Keratinocyte (primary cell): ENCODE measurements at regions not wholly inside any gene's neighbourhood (a gene's known extent, or its start where the extent isn't known, plus 50 kb on each side); places are given as distances from the start of the nearest gene placed in this dataset.

Experiments used
- DNase-seq: peaks from one replicate; pipeline ENCODE4 v3.0.0-alpha.2; 2011; ENCODE audit warnings: low read depth, missing footprints, low spot score
- FAIRE-seq: peaks from 2 replicates; lab custom pipeline; 2011; peaks lifted over from hg19 to GRCh38; lab: Jason Lieb, UNC
- H2AFZ ChIP-seq: 2 replicates; pipeline ENCODE4 v1.6.0; 2012; ENCODE audit warnings: low read length, control low read depth, inconsistent platforms; ENCODE audit not compliant: control insufficient read depth
- H3K27ac ChIP-seq: 2 replicates; pipeline ENCODE4 v1.5.1; 2011; ENCODE audit warnings: low read length; ENCODE audit not compliant: control insufficient read depth, insufficient read depth
- H3K27me3 ChIP-seq: 3 replicates; pipeline ENCODE4 v1.6.0; 2011; ENCODE audit warnings: low read length; ENCODE audit not compliant: control insufficient read depth, insufficient read depth; ENCODE audit errors: extremely low read depth
- H3K36me3 ChIP-seq, 2 experiments: 2 replicates in 1 of 2; 3 replicates in 1 of 2; pipeline ENCODE4 v1.5.1; 2011; ENCODE audit warnings: low read length in 2 of 2, mild to moderate bottlenecking in 1 of 2; ENCODE audit not compliant: control insufficient read depth in 2 of 2, insufficient read depth in 2 of 2; ENCODE audit errors: extremely low read depth in 1 of 2
- H3K4me1 ChIP-seq: 3 replicates; pipeline ENCODE4 v1.5.1; 2011; ENCODE audit warnings: low read length; ENCODE audit not compliant: control insufficient read depth, insufficient read depth; ENCODE audit errors: extremely low read depth
- H3K4me2 ChIP-seq: 3 replicates; pipeline ENCODE4 v1.6.0; 2011; ENCODE audit warnings: low read depth, low read length; ENCODE audit not compliant: control insufficient read depth, insufficient read depth; ENCODE audit errors: extremely low read depth
- H3K4me3 ChIP-seq, 3 experiments: fragments of 200-600 bp in 1 of 3; sonication (generic) in 1 of 3; 2 replicates in 2 of 3; 3 replicates in 1 of 3; pipeline ENCODE4 v1.5.1; 2011 to 2016; ENCODE audit warnings: low read length in 3 of 3, mild to moderate bottlenecking in 3 of 3, control low read depth in 2 of 3, inconsistent platforms in 1 of 3, low read depth in 1 of 3, mixed read lengths in 1 of 3, mixed run types in 1 of 3, moderate library complexity in 1 of 3; ENCODE audit not compliant: control insufficient read depth in 2 of 3, insufficient read depth in 2 of 3; ENCODE audit errors: extremely low read depth in 1 of 3
- H3K79me2 ChIP-seq: 2 replicates; pipeline ENCODE4 v1.6.0; 2012; ENCODE audit warnings: low read length; ENCODE audit not compliant: control insufficient read depth, insufficient read depth
- H3K9ac ChIP-seq: 3 replicates; pipeline ENCODE4 v1.6.0; 2011; ENCODE audit warnings: low read length; ENCODE audit not compliant: control insufficient read depth, insufficient read depth; ENCODE audit errors: extremely low read depth
- H3K9me1 ChIP-seq: 3 replicates; pipeline ENCODE4 v1.6.0; 2011; ENCODE audit warnings: low read length; ENCODE audit not compliant: control insufficient read depth, insufficient read depth; ENCODE audit errors: extremely low read depth
- H3K9me3 ChIP-seq: 2 replicates; pipeline ENCODE4 v1.5.1; 2012; ENCODE audit warnings: low read depth, low read length; ENCODE audit not compliant: control insufficient read depth
- H4K20me1 ChIP-seq: 3 replicates; pipeline ENCODE4 v1.6.0; 2011; ENCODE audit warnings: low read length; ENCODE audit not compliant: control insufficient read depth, insufficient read depth; ENCODE audit errors: extremely low read depth
- CTCF ChIP-seq, 3 experiments: IDR thresholded peaks in 1 of 3; conservative IDR thresholded peaks in 1 of 3; optimal IDR thresholded peaks in 1 of 3; 2 replicates in 2 of 3; 3 replicates in 1 of 3; pipeline versions ENCODE3 to v1.5.1; 2011; ENCODE audit warnings: low read length in 3 of 3, mild to moderate bottlenecking in 3 of 3, moderate library complexity in 2 of 3, control low read depth in 1 of 3, inconsistent platforms in 1 of 3; ENCODE audit not compliant: insufficient read depth in 2 of 3; ENCODE audit errors: extremely low read depth in 1 of 3
- EZH2 ChIP-seq: IDR thresholded peaks from one replicate; pipeline ENCODE4 v1.6.1; 2012; ENCODE audit warnings: inconsistent platforms, mild to moderate bottlenecking, low read length, moderate library complexity
- dilution Hi-C: fragments of 300-500 bp; cut with MboI; formaldehyde crosslinking; loops from one replicate; pipeline ENCODE4 v1.7.0; 2020; ENCODE audit warnings: low sequenced_read_pairs; ENCODE audit not compliant: extremely low pct_ligation_motif_present

GRCh38 chr4:134591326-134591725 is 389.7 kb upstream of the PABPC4L start:
- Histone ChIP-seq H3K9ac (no peak overlapping the region), H3K4me3 (no peak overlapping the region), H4K20me1 (no peaks in the 10 kb centered on the region), H3K9me1 (no peaks in the 10 kb centered on the region), H3K4me2 (no peak overlapping the region), H3K27ac (no peak overlapping the region), H3K27me3 (no peaks in the 10 kb centered on the region), H2AFZ (no peak overlapping the region), H3K79me2 (no peaks in the 10 kb centered on the region), H3K36me3 (no peaks in the 10 kb centered on the region), H3K9me3 (no peaks in the 10 kb centered on the region), H3K4me1 (no peaks in the 10 kb centered on the region)
- no peak for FAIRE-seq
- DNase-seq = no peak
- dilution Hi-C loops = no loop called here
- TF ChIP-seq EZH2 (no peak), CTCF (optimal IDR thresholded peaks at IDR 0.05 in 1 of 3, IDR thresholded peaks at IDR 0.05 in 1 of 3, conservative IDR thresholded peaks at IDR 0.05 in 1 of 3; ENCODE audit: extremely low read depth in 1 of 3, insufficient read depth in 2 of 3, low read length in 3 of 3) (no peak)

- dilution Hi-C loops = no loop called here
- Histone ChIP-seq H3K4me3 (no peak overlapping the region), H4K20me1 (no peaks in the 10 kb centered on the region), H3K27ac (no peak overlapping the region), H3K9me3 (no peaks in the 10 kb centered on the region), H3K27me3 (no peaks in the 10 kb centered on the region), H3K4me2 (no peak overlapping the region), H3K9ac (no peak overlapping the region), H3K4me1 (no peaks in the 10 kb centered on the region), H3K79me2 (no peaks in the 10 kb centered on the region), H3K36me3 (no peaks in the 10 kb centered on the region), H2AFZ (no peak overlapping the region), H3K9me1 (no peaks in the 10 kb centered on the region)
- TF ChIP-seq EZH2 (no peak), CTCF (optimal IDR thresholded peaks at IDR 0.05 in 1 of 3, IDR thresholded peaks at IDR 0.05 in 1 of 3, conservative IDR thresholded peaks at IDR 0.05 in 1 of 3; ENCODE audit: extremely low read depth in 1 of 3, insufficient read depth in 2 of 3, low read length in 3 of 3) (no peak)
- FAIRE-seq (no peak), DNase-seq (no peak)
Measured at GRCh38 chr4:134585972-134586371, 384.4 kb upstream of the PABPC4L start.
